ENCODE measurements at regions not wholly inside any gene's neighbourhood (a gene's known extent, or its start where the extent isn't known, plus 50 kb on each side); places are given as distances from the start of the nearest gene placed in this dataset.
"Not testable (repeated sequence)": the region's sequence is repeated elsewhere in the genome, so short reads cannot be mapped to it uniquely, and the experiment has no call there.

DNA sequence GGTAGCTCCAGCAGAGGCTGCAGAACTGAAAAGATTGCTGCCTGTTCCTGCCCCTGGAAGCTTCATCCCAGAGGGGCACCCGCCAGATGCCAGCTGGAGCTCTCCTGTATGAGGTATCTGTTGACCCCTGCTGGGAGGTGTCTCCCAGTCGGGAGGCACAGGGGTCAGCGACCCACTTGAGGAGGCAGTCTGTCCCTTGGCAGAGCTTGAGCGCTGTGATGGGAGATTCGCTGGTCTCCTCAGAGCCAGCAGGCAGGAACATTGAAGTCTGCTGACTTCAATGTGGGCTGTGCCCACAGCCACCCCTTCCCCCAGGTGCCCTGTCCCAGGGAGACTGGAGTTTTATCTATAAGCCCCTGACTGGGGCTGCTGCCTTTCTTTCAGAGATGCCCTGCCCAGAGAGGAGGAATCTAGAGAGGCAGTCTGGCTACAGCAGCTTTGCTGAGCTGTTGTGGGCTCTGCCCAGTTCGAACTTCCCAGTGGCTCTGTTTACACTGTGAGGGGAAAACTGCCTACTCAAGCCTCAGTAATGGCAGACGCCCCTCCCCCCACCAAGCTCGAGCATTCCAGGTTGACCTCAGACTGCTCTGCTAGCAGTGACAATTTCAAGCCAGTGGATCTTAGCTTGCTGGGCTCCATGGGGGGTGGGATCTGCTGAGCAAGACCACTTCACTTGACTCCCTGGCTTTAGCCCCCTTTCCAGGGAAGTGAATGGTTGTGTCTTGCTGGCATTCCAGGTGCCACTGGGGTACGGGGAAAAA lies 622.3 kb upstream of the ACTRT1 start:
- TF ChIP-seq EZH2 (IDR thresholded peaks at IDR 0.05; ENCODE audit: low read length, unreplicated experiment); CTCF (conservative IDR thresholded peaks at IDR 0.05; ENCODE audit: low read depth, low read length): not testable (repeated sequence)
